HG03064 (cell line): ENCODE measurements at regions not wholly inside any gene's neighbourhood (a gene's known extent, or its start where the extent isn't known, plus 50 kb on each side); places are given as distances from the start of the nearest gene placed in this dataset.
"Not testable (repeated sequence)": the region's sequence is repeated elsewhere in the genome, so short reads cannot be mapped to it uniquely, and the experiment has no call there.

Experiments used
- ATAC-seq: cut with Tn5 transposase; IDR thresholded peaks from one replicate; pipeline ENCODE4 v1.9.1; 2021; ENCODE audit warnings: low read depth; ENCODE audit not compliant: unreplicated experiment

- ATAC-seq = no peak
Measured at GRCh38 chr13:48804821-48805601, 151.3 kb downstream of the CYSLTR2 start.

- ATAC-seq = no peak
Measured at GRCh38 chr13:48806522-48806921, 152.8 kb downstream of the CYSLTR2 start.

- ATAC-seq = no peak
Measured at GRCh38 chr13:48808683-48809082, 155.0 kb downstream of the CYSLTR2 start.

- ATAC-seq = no peak
Measured at GRCh38 chr13:48810013-48810412, 156.3 kb downstream of the CYSLTR2 start.

GRCh38 chr13:48813518-48813917 lies 159.8 kb downstream of the CYSLTR2 start:
- no peak for ATAC-seq

GRCh38 chr13:48816700-48817099 lies 159.0 kb upstream of the FNDC3A start:
- no peak for ATAC-seq

GRCh38 chr13:48817166-48817802 lies 158.4 kb upstream of the FNDC3A start:
- ATAC-seq = no peak

- no peak for ATAC-seq
Measured at GRCh38 chr13:48818495-48819356, 157.0 kb upstream of the FNDC3A start.

- no peak for ATAC-seq
Measured at GRCh38 chr13:48819376-48819775, 156.3 kb upstream of the FNDC3A start.

GRCh38 chr13:48819899-48820298 lies 155.8 kb upstream of the FNDC3A start:
- no peak for ATAC-seq

GRCh38 chr13:48823526-48823925 lies 152.2 kb upstream of the FNDC3A start:
- not testable (repeated sequence) for ATAC-seq

- ATAC-seq = no peak
Measured at GRCh38 chr13:48826039-48826438, 149.7 kb upstream of the FNDC3A start.

GRCh38 chr13:48826922-48827454 lies 148.7 kb upstream of the FNDC3A start:
- not testable (repeated sequence) for ATAC-seq

GRCh38 chr13:48827709-48828108 lies 148.0 kb upstream of the FNDC3A start:
- no peak for ATAC-seq

GRCh38 chr13:48828962-48829411 lies 146.7 kb upstream of the FNDC3A start:
- no peak for ATAC-seq

- no peak for ATAC-seq
Measured at GRCh38 chr13:48829536-48829935, 146.2 kb upstream of the FNDC3A start.

GRCh38 chr13:48831248-48831647 lies 144.5 kb upstream of the FNDC3A start:
- ATAC-seq = no peak

- ATAC-seq = no peak
Measured at GRCh38 chr13:48833412-48833811, 142.3 kb upstream of the FNDC3A start.

- not testable (repeated sequence) for ATAC-seq
Measured at GRCh38 chr13:48835326-48835725, 140.4 kb upstream of the FNDC3A start.

GRCh38 chr13:48838193-48838973 lies 137.3 kb upstream of the FNDC3A start:
- no peak for ATAC-seq
